K562 (cell line): ENCODE measurements at regions not wholly inside any gene's neighbourhood (a gene's known extent, or its start where the extent isn't known, plus 50 kb on each side); places are given as distances from the start of the nearest gene placed in this dataset.

Source experiments
- EZH2 ChIP-seq: IDR thresholded peaks from 2 replicates; pipeline ENCODE4 v1.6.1; 2012; ENCODE audit warnings: low read depth, mild to moderate bottlenecking, inconsistent platforms, low read length, borderline replicate concordance
- JUND ChIP-seq, 2 experiments: IDR thresholded peaks; 2 replicates in 1 of 2; 3 replicates in 1 of 2; pipeline ENCODE4 v1.6.1; 2011; ENCODE audit warnings: borderline replicate concordance in 2 of 2, low read depth in 2 of 2, low read length in 2 of 2, improper control_type of control experiment in 1 of 2, missing biosample characterization in 1 of 2, missing genetic modification characterization in 1 of 2, missing genetic modification reagents in 1 of 2
- POLR2A ChIP-seq: fragments of 450-650 bp; conservative IDR thresholded peaks from 2 replicates; pipeline ENCODE4 v1.6.1; 2016
- POLR2AphosphoS5 ChIP-seq: IDR thresholded peaks from 2 replicates; pipeline ENCODE4 v1.6.1; 2011; ENCODE audit warnings: mild to moderate bottlenecking, low read depth, low read length, moderate library complexity; ENCODE audit not compliant: control insufficient read depth, insufficient read depth
- ZNF140 ChIP-seq: fragments of 250-450 bp; sonication (Bioruptor Pico); IDR thresholded peaks from 2 replicates; pipeline ENCODE4 v1.8.0; 2021; ENCODE audit warnings: moderate library complexity, mild to moderate bottlenecking, inconsistent platforms
- ZNF830 ChIP-seq: fragments of 250-450 bp; sonication (Bioruptor Pico); IDR thresholded peaks from 2 replicates; pipeline ENCODE4 v1.5.0; 2021; ENCODE audit warnings: mild to moderate bottlenecking
- ZSCAN32 ChIP-seq: fragments of 450-650 bp; formaldehyde crosslinking; IDR thresholded peaks from 2 replicates; pipeline ENCODE4 v1.4.0; 2020; ENCODE audit warnings: mild to moderate bottlenecking, moderate library complexity
- TF ChIP-seq, protein P1 (sequence below), 3 experiments: IDR thresholded peaks in 2 of 3; conservative IDR thresholded peaks in 1 of 3; 2 replicates each; pipeline ENCODE4 v1.5.1; 2011 to 2012; ENCODE audit warnings: low read length in 3 of 3, mild to moderate bottlenecking in 3 of 3, control low read depth in 2 of 3, improper control_type of control experiment in 1 of 3, inconsistent platforms in 1 of 3, low read depth in 1 of 3, mixed read lengths in 1 of 3, moderate library complexity in 1 of 3; ENCODE audit not compliant: insufficient read depth in 2 of 3

DNA sequence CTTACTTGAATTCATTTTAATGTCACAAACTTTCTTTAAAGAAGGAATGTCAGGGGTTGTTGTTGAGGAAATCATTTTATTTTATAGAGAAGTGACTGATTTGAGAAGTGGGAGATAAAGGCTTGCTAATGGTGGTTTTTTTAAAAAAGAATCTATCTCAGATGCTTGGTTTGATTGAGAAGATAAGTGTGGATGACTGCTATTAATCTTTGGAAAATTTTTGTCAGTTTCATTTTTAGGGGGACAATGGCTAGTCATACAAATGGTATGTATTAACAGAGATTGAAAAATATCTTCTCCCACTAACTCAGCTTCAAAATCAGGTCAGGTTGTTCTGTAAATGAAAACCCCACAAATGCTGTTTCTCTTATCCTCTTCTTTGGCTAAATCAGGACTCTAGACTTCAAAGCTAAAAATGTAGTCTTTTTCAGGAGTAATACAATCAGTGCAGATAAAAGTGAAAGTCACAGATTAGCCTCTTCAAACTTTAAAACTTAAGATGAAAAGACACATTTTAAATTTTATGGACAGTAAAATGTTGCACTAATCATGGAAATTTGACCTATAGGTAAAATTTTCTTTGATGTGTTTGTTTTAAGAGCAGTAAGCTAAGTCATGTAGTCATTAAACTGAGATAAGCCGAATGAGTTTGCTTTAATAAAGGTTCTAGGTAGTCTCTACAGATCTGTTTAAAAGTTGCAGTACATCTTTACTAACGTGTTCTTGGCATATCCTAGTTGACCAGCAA lies 674.2 kb upstream of the VRK2 start:
- TF ChIP-seq POLR2A: no peak
- TF ChIP-seq EZH2: no peak
- no peak for TF ChIP-seq ZSCAN32
- TF ChIP-seq POLR2AphosphoS5: no peak
- TF ChIP-seq, protein P1, sequence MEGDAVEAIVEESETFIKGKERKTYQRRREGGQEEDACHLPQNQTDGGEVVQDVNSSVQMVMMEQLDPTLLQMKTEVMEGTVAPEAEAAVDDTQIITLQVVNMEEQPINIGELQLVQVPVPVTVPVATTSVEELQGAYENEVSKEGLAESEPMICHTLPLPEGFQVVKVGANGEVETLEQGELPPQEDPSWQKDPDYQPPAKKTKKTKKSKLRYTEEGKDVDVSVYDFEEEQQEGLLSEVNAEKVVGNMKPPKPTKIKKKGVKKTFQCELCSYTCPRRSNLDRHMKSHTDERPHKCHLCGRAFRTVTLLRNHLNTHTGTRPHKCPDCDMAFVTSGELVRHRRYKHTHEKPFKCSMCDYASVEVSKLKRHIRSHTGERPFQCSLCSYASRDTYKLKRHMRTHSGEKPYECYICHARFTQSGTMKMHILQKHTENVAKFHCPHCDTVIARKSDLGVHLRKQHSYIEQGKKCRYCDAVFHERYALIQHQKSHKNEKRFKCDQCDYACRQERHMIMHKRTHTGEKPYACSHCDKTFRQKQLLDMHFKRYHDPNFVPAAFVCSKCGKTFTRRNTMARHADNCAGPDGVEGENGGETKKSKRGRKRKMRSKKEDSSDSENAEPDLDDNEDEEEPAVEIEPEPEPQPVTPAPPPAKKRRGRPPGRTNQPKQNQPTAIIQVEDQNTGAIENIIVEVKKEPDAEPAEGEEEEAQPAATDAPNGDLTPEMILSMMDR (IDR thresholded peaks at IDR 0.05 in 2 of 3, conservative IDR thresholded peaks at IDR 0.05 in 1 of 3; ENCODE audit: insufficient read depth in 2 of 3, low read depth in 1 of 3, low read length in 3 of 3): no peak
- TF ChIP-seq ZNF140: no peak
- no peak for TF ChIP-seq ZNF830
- TF ChIP-seq JUND (IDR thresholded peaks at IDR 0.05; ENCODE audit: borderline replicate concordance, low read depth, low read length): no peak
- TF ChIP-seq JUND (tag; IDR thresholded peaks at IDR 0.05; ENCODE audit: borderline replicate concordance, low read depth, low read length): no peak
